Trophoblast cell (in vitro differentiated cells and primary cell): ENCODE measurements at regions not wholly inside any gene's neighbourhood (a gene's known extent, or its start where the extent isn't known, plus 50 kb on each side); places are given as distances from the start of the nearest gene placed in this dataset.

Source experiments
- DNase-seq, 2 donors: peaks; one replicate each; pipeline ENCODE4 v3.0.0-alpha.2; 2016
- H2AFZ ChIP-seq: 2 replicates; pipeline ENCODE4 v1.6.1; 2013; ENCODE audit warnings: low read length, moderate library complexity, mild to moderate bottlenecking; ENCODE audit not compliant: insufficient read depth, poor library complexity
- H2AK5ac ChIP-seq: 2 replicates; pipeline ENCODE4 v1.6.1; 2013; ENCODE audit warnings: mild to moderate bottlenecking, low read length
- H2BK120ac ChIP-seq: 2 replicates; pipeline ENCODE4 v1.6.1; 2013; ENCODE audit warnings: low read length, mild to moderate bottlenecking, moderate library complexity; ENCODE audit not compliant: insufficient read depth, poor library complexity
- H2BK12ac ChIP-seq: 2 replicates; pipeline ENCODE4 v1.6.1; 2013; ENCODE audit warnings: mild to moderate bottlenecking, low read length, moderate library complexity
- H2BK5ac ChIP-seq: 2 replicates; pipeline ENCODE4 v1.6.1; 2013; ENCODE audit warnings: low read length, low read depth, moderate library complexity, mild to moderate bottlenecking; ENCODE audit not compliant: poor library complexity
- H3K14ac ChIP-seq: 2 replicates; pipeline ENCODE4 v1.6.1; 2013; ENCODE audit warnings: mild to moderate bottlenecking, low read length
- H3K18ac ChIP-seq: 2 replicates; pipeline ENCODE4 v1.6.1; 2013; ENCODE audit warnings: mild to moderate bottlenecking, low read length
- H3K23ac ChIP-seq: 2 replicates; pipeline ENCODE4 v1.6.1; 2013; ENCODE audit warnings: low read length
- H3K27ac ChIP-seq: 2 replicates; pipeline ENCODE4 v1.5.1; 2013; ENCODE audit warnings: low read depth, mild to moderate bottlenecking, inconsistent platforms, low read length, moderate library complexity
- H3K27me3 ChIP-seq: 2 replicates; pipeline ENCODE4 v1.6.1; 2013; ENCODE audit warnings: inconsistent platforms, mild to moderate bottlenecking, low read length, moderate library complexity; ENCODE audit not compliant: insufficient read depth
- H3K36me3 ChIP-seq, 2 experiments: 1 replicate in 1 of 2; 2 replicates in 1 of 2; pipeline ENCODE4 v1.6.1; 2013; ENCODE audit warnings: low read length in 2 of 2, mild to moderate bottlenecking in 2 of 2, moderate library complexity in 1 of 2; ENCODE audit not compliant: insufficient read depth in 2 of 2, control insufficient read depth in 1 of 2
- H3K4ac ChIP-seq: 2 replicates; pipeline ENCODE4 v1.6.1; 2013; ENCODE audit warnings: low read depth, mild to moderate bottlenecking, low read length, moderate library complexity
- H3K4me1 ChIP-seq, 2 experiments: 1 replicate in 1 of 2; 2 replicates in 1 of 2; pipeline ENCODE4 v1.6.1; 2013; ENCODE audit warnings: low read length in 2 of 2, mild to moderate bottlenecking in 2 of 2, moderate library complexity in 1 of 2; ENCODE audit not compliant: insufficient read depth in 2 of 2, control insufficient read depth in 1 of 2
- H3K4me2 ChIP-seq: 2 replicates; pipeline ENCODE4 v1.6.1; 2013; ENCODE audit warnings: inconsistent platforms, mild to moderate bottlenecking, low read length, moderate library complexity
- H3K4me3 ChIP-seq: 2 replicates; pipeline ENCODE4 v1.5.1; 2013; ENCODE audit warnings: mild to moderate bottlenecking, low read depth, low read length, inconsistent platforms
- H3K79me1 ChIP-seq: one replicate; pipeline ENCODE4 v1.6.1; 2013; ENCODE audit warnings: low read length
- H3K79me2 ChIP-seq: 2 replicates; pipeline ENCODE4 v1.6.1; 2013; ENCODE audit warnings: low read length, mild to moderate bottlenecking; ENCODE audit not compliant: control insufficient read depth, insufficient read depth, poor library complexity
- H3K9ac ChIP-seq: 2 replicates; pipeline ENCODE4 v1.6.1; 2013; ENCODE audit warnings: mild to moderate bottlenecking, low read length
- H3K9me3 ChIP-seq: 2 replicates; pipeline ENCODE4 v1.6.1; 2013; ENCODE audit warnings: low read depth, mild to moderate bottlenecking, control low read depth, inconsistent platforms, low read length; ENCODE audit not compliant: insufficient read depth
- H4K12ac ChIP-seq: 2 replicates; pipeline ENCODE4 v1.6.1; 2013; ENCODE audit warnings: low read depth, mild to moderate bottlenecking, low read length, moderate library complexity
- H4K8ac ChIP-seq: 2 replicates; pipeline ENCODE4 v1.6.1; 2013; ENCODE audit warnings: low read depth, mild to moderate bottlenecking, low read length, moderate library complexity
- H4K91ac ChIP-seq: one replicate; pipeline ENCODE4 v1.6.1; 2013; ENCODE audit warnings: low read depth, mild to moderate bottlenecking, low read length, moderate library complexity
- WGBS: extraction: QIAGEN DNeasy Blood & Tissue Kit; methylation state at CpG from one replicate; pipeline ENCODE4 v1.1.7; 2013; ENCODE audit warnings: missing lambda C conversion rate; ENCODE audit not compliant: insufficient read length, insufficient coverage; ENCODE audit errors: extremely low coverage; 5-methylcytosine and 5-hydroxymethylcytosine counted together

DNA sequence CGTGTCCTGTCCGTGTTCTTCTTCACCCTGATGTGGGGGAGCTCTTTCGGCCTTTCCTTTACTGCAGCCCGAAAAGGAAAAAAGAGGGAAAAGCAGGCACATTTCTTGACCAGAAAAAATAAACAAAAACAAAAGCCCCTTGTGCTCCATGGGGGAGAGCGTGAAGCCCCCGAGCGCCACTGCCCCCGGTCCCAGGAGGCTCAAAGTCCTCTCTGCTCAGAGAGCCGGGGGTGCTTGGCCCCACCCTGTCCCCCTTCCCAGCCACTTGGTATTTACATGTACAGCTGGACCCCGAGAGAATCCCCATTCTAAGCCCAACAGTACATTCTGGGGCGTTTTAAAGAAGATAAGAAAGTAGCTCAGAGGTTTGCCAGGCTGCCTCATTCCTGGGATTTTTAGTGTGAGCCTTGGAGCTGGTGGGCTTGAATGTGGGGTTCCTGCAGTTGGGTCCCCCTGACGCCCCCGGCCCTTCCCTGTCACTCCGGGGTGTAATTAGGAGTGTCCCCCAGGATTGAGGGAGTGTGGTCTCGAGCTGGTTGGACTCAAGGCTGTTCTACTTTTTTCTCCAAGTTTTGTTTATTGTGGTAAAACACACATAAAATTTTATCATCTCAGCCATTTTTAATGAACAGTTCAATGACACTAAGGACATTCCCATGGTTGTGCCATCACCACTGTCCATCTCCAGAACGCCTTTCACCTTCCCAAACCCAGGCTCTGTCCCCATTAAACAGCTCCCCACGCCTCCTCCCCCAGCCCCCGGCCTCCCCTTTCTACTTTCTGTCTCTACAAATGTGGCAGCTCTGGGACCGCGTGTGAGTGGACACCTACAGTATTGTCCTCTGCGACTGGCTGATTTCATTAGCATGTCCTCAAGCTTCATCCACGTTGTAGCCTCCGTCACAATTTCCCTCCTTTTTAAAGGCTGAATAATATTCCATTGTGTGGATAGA lies 55.7 kb upstream of the BHLHE23 start:
- no peak overlapping the region for H4K8ac ChIP-seq
- no peak overlapping the region for H3K27ac ChIP-seq
- no peak overlapping the region for H2AK5ac ChIP-seq
- no peaks in the 10 kb centered on the region for H3K27me3 ChIP-seq
- H3K14ac ChIP-seq = no peak overlapping the region
- no peaks in the 10 kb centered on the region for H3K4me1 ChIP-seq
- H3K18ac ChIP-seq = no peak overlapping the region
- no peak overlapping the region for H2BK12ac ChIP-seq
- H3K36me3 ChIP-seq = no peaks in the 10 kb centered on the region
- H2AFZ ChIP-seq = no peak overlapping the region
- no peak overlapping the region for H3K4me3 ChIP-seq
- H3K79me2 ChIP-seq = no peaks in the 10 kb centered on the region
- H2BK5ac ChIP-seq = no peak overlapping the region
- H4K91ac ChIP-seq = no peak overlapping the region
- no peak overlapping the region for H4K12ac ChIP-seq
- no peak overlapping the region for H3K4ac ChIP-seq
- no CpG with 5 or more reads among the region's 23 CpGs for WGBS
- H3K9ac ChIP-seq = no peak overlapping the region
- no peak overlapping the region for H3K23ac ChIP-seq
- H2BK120ac ChIP-seq = no peak overlapping the region
- peaks cover 12% of the 10 kb centered on the region for H3K9me3 ChIP-seq
- H3K4me2 ChIP-seq = no peak overlapping the region
- DNase-seq = no peak
- no peaks in the 10 kb centered on the region for H3K79me1 ChIP-seq

DNA sequence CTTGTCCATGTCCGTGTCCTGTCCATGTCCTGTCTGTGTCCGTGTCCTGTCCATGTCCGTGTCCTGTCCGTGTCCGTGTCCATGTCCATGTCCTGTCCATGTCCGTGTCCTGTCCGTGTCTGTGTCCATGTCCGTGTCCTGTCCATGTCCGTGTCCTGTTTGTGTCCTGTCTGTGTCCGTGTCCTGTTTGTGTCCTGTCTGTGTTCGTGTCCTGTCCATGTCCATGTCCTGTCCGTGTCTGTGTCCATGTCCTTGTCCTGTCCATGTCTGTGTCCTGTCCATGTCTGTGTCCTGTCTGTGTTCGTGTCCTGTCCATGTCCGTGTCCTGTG lies 55.0 kb upstream of the BHLHE23 start:
- H3K4me1 ChIP-seq = no peaks in the 10 kb centered on the region
- no peak overlapping the region for H2BK120ac ChIP-seq
- H3K79me2 ChIP-seq = no peaks in the 10 kb centered on the region
- no peak overlapping the region for H3K23ac ChIP-seq
- peaks cover 11% of the 10 kb centered on the region for H3K9me3 ChIP-seq
- H3K4me3 ChIP-seq = peak overlapping the region; percentile 5
- no peak overlapping the region for H3K9ac ChIP-seq
- H2AK5ac ChIP-seq = no peak overlapping the region
- H3K36me3 ChIP-seq = no peaks in the 10 kb centered on the region
- H3K4ac ChIP-seq = no peak overlapping the region
- no peak overlapping the region for H4K91ac ChIP-seq
- H2BK12ac ChIP-seq = no peak overlapping the region
- no CpG with 5 or more reads among the region's 14 CpGs for WGBS
- no peaks in the 10 kb centered on the region for H3K27me3 ChIP-seq
- no peaks in the 10 kb centered on the region for H3K79me1 ChIP-seq
- no peak overlapping the region for H4K8ac ChIP-seq
- no peak overlapping the region for H3K4me2 ChIP-seq
- H3K27ac ChIP-seq = no peak overlapping the region
- no peak overlapping the region for H2AFZ ChIP-seq
- H3K14ac ChIP-seq = no peak overlapping the region
- no peak overlapping the region for H2BK5ac ChIP-seq
- DNase-seq = no peak
- H4K12ac ChIP-seq = no peak overlapping the region
- no peak overlapping the region for H3K18ac ChIP-seq

DNA sequence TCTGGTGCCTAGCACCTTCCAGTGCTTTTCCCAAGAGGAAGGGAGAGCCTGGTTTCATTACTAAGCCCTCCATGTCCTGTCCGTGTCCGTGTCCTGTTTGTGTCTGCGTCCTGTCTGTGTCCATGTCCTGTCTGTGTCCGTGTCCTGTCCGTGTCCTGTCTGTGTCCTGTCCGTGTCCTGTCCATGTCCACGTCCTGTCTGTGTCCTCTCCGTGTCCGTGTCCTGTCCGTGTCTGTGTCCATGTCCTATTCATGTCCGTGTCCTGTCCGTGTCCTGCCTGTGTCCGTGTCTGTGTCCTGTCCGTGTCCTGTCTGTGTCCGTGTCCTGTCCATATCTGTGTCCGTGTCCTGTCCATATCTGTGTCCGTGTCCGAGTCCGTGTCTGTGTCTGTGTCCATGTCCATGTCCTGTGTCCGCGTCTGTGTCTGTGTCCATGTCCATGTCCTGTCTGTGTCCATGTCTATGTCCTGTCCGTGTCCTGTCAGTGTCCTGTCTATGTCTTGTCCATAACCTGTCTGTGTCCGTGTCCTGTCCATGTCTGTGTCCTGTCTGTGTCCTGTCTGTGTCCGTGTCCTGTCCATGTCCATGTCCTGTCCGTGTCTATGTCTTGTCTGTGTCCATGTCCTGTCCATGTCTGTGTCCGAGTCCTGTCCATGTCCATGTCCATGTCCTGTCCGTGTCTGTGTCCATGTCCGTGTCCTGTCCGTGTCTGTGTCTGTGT lies 54.4 kb upstream of the BHLHE23 start:
- Histone ChIP-seq H2BK12ac (no peak overlapping the region), H3K27ac (no peak overlapping the region), H2BK120ac (no peak overlapping the region), H4K8ac (no peak overlapping the region), H3K79me1 (no peaks in the 10 kb centered on the region), H2BK5ac (no peak overlapping the region), H3K36me3 (no peaks in the 10 kb centered on the region), H3K4me2 (no peak overlapping the region), H2AK5ac (no peak overlapping the region), H3K4ac (no peak overlapping the region), H3K23ac (no peak overlapping the region), H3K18ac (no peak overlapping the region), H3K4me3 (peak overlapping the region; percentile 5), H3K9me3 (peaks cover 11% of the 10 kb centered on the region), H4K91ac (no peak overlapping the region), H3K27me3 (no peaks in the 10 kb centered on the region), H3K9ac (no peak overlapping the region), H3K14ac (no peak overlapping the region), H3K4me1 (no peaks in the 10 kb centered on the region), H2AFZ (no peak overlapping the region), H3K79me2 (no peaks in the 10 kb centered on the region), H4K12ac (no peak overlapping the region)
- DNase-seq = no peak
- no CpG with 5 or more reads among the region's 29 CpGs for WGBS

DNA sequence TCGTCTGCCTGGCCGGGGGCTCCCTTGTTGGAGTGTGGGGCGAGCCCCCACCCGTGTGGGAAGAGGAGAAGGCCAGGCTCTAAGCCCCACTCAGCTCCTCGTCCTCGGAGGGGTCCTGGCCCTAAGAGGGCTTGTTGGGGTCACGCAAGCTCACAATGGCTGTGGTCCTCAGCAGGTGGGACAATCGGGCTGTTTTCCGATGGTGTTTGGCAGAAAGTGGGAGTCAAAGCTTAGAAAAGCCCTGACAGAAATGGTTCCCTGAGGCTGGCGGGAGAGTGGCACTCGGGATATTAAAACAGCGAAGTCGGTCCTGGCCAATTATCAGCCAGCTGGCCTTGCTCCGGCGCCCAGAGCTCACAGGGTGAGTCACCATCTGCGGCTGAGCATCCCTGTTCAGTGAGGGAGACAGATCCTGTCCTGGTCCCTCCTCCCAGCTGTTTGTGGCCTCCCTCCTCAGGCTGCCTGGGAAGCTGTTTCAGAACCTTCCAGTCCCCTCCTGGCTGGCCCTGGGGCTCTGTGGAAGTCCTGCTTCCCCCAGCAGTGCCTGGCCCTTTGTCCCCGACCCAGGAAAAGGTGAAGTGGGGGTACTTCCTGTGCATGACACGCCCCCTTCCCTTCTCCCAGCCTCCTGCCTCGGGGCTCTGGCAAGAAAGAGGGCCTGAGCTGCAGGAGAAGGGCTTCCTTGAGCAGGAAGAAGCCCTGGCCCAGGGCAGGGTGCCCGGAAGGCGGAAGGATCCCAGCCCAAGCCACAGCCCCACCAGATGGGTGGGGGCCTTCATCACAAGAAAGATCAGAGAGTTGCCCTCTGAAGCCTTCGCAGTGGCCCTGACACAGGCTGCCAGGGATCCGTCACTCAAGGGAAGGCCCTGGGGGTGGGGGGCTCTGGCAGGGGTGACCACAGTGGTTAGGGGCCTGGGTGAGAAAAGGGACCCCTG lies 53.6 kb upstream of the BHLHE23 start:
- no CpG with 5 or more reads among the region's 23 CpGs for WGBS
- Histone ChIP-seq H4K91ac (no peak overlapping the region), H3K9ac (no peak overlapping the region)

More for the DNA sequence above, 53.6 kb upstream of the BHLHE23 start:
- Histone ChIP-seq H3K27ac (no peak overlapping the region), H2AK5ac (no peak overlapping the region), H3K4me2 (no peak overlapping the region), H4K8ac (no peak overlapping the region), H3K4me3 (no peak overlapping the region), H2BK120ac (no peak overlapping the region), H3K9me3 (peaks cover 11% of the 10 kb centered on the region), H3K23ac (no peak overlapping the region), H3K79me2 (no peaks in the 10 kb centered on the region), H2BK5ac (no peak overlapping the region), H3K27me3 (no peaks in the 10 kb centered on the region), H3K14ac (no peak overlapping the region), H2AFZ (no peak overlapping the region), H4K12ac (no peak overlapping the region), H2BK12ac (no peak overlapping the region), H3K36me3 (no peaks in the 10 kb centered on the region), H3K4ac (no peak overlapping the region), H3K18ac (no peak overlapping the region), H3K79me1 (no peaks in the 10 kb centered on the region), H3K4me1 (no peaks in the 10 kb centered on the region)
- DNase-seq = no peak
